ENCODE measurements at regions not wholly inside any gene's neighbourhood (a gene's known extent, or its start where the extent isn't known, plus 50 kb on each side); places are given as distances from the start of the nearest gene placed in this dataset.

DNA sequence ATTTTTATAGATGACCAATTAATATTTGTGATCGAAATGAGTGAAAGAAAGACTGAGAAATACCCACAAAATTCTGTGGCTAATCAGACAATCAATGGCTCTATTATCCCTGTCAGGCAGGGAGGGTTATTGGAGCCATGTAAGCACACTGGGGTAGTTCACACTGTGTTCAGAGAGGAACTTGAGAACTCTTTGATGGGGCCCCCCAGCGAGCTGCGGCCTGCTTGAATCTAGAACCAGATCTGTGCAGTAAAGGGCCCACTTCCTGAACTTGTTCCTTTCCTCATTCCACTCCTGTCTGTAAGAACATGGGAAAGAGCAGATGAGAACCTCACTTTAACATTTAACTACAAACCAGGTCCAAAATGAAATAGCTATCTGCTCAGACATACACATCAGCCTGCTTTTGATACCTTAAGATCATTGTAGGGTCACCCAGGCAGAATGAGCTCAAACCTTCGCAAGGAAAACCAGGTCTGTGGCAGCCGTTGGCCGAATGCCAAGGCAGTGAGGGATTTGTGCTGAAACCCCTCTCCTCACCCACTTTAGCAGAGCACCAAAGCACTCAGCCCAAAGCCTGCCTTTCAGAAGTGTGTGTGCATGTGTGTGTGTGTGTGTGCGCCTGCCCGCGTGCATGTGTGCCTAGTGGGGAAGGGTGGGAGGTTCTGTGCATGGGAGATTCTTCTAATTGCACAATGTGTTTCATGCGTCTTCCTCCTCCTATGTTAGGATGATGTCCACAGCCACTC, 365.6 kb upstream of the MGMT start:
- WGBS: 82% methylated on average over 10 of the region's 10 CpGs

DNA sequence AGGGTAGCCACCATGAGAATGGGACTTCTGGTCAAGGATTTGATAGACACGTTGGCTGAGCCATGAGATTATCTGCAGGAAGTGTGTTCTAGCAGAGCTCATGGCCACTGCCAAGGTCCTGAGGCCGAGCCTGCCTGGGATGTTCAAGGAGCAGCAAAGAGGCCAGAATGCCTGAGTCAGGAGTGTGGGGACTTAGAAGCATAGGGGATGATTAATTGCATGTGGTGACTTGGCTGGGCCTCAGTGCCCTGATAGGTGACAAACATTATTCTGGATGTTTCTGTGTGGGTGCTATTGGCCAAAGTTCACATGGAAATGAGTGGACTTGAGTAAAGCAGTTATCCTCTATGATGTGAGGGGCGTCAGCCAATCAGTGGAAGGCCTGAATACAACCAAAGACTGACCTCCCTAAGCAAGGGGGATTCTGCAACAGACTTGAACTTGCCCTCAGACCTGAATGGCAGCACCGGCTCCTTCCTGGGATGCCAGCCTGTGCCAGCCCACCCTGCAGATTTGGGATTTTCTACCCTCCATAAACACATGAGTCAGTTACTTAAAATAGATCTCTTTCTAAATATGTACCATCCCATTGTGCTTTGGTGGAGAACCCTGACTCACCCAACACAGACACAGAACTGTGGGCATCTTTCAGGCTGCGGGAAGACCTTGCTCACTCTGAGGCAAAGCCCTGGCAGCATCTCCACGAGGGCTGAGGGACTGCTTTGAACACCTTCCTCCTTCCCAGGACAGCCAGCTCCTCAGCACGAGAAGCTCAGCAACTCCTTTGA, 363.9 kb upstream of the MGMT start:
- no peak for DNase-seq (ENCODE audit: low spot score)
- WGBS: 84% methylated on average over 7 of the region's 7 CpGs
- Histone ChIP-seq H3K36me3 (ENCODE audit: control insufficient read depth in 4 of 4, insufficient read depth in 3 of 4, low read depth in 1 of 4, low read length in 3 of 4) (no peaks in the 10 kb centered on the region), H3K4me3 (ENCODE audit: low read depth in 1 of 3, low read length in 3 of 3) (no peak overlapping the region), H3K27ac (ENCODE audit: low read depth in 1 of 2, low read length in 2 of 2) (no peak overlapping the region), H3K4me1 (ENCODE audit: control insufficient read depth in 4 of 4, insufficient read depth in 4 of 4, low read length in 3 of 4) (no peaks in the 10 kb centered on the region), H3K27me3 (ENCODE audit: control insufficient read depth in 4 of 4, insufficient read depth in 4 of 4, low read length in 3 of 4) (no peaks in the 10 kb centered on the region), H3K9ac (ENCODE audit: low read depth in 1 of 2, low read length in 2 of 2) (no peak overlapping the region), H3K9me3 (ENCODE audit: control insufficient read depth in 4 of 4, low read length in 3 of 4) (no peaks in the 10 kb centered on the region)
- TF ChIP-seq FOXA2 (IDR thresholded peaks at IDR 0.05): no peak
- no peak for TF ChIP-seq GABPA (IDR thresholded peaks at IDR 0.05 in 1 of 2, conservative IDR thresholded peaks at IDR 0.05 in 1 of 2)
- TF ChIP-seq TAF1 (conservative IDR thresholded peaks at IDR 0.05): no peak

More for the DNA sequence above, 365.6 kb upstream of the MGMT start:
- H3K9ac ChIP-seq (ENCODE audit: low read depth in 1 of 2, low read length in 2 of 2): no peak overlapping the region
- TF ChIP-seq, protein P1, sequence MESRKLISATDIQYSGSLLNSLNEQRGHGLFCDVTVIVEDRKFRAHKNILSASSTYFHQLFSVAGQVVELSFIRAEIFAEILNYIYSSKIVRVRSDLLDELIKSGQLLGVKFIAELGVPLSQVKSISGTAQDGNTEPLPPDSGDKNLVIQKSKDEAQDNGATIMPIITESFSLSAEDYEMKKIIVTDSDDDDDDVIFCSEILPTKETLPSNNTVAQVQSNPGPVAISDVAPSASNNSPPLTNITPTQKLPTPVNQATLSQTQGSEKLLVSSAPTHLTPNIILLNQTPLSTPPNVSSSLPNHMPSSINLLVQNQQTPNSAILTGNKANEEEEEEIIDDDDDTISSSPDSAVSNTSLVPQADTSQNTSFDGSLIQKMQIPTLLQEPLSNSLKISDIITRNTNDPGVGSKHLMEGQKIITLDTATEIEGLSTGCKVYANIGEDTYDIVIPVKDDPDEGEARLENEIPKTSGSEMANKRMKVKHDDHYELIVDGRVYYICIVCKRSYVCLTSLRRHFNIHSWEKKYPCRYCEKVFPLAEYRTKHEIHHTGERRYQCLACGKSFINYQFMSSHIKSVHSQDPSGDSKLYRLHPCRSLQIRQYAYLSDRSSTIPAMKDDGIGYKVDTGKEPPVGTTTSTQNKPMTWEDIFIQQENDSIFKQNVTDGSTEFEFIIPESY (IDR thresholded peaks at IDR 0.05): no peak
- TF ChIP-seq FOXA2 (IDR thresholded peaks at IDR 0.05): no peak
- no peak for TF ChIP-seq YY1 (IDR thresholded peaks at IDR 0.05)
- no peak for TF ChIP-seq FOXA1 (IDR thresholded peaks at IDR 0.05)
- no peak for TF ChIP-seq JUND (IDR thresholded peaks at IDR 0.05)
- TF ChIP-seq HNF4G (IDR thresholded peaks at IDR 0.05): no peak
- no peak for TF ChIP-seq SP1 (IDR thresholded peaks at IDR 0.05)
- TF ChIP-seq RAD21 (IDR thresholded peaks at IDR 0.05): no peak
- H3K27ac ChIP-seq (ENCODE audit: low read depth in 1 of 2, low read length in 2 of 2): no peak overlapping the region
- H3K4me1 ChIP-seq (ENCODE audit: control insufficient read depth in 4 of 4, insufficient read depth in 4 of 4, low read length in 3 of 4): peaks cover 2 to 10% (median 8%) of the 10 kb centered on the region in 4 donors
- no peak overlapping the region for H3K4me3 ChIP-seq (ENCODE audit: low read depth in 1 of 3, low read length in 3 of 3)
- H3K27me3 ChIP-seq (ENCODE audit: control insufficient read depth in 4 of 4, insufficient read depth in 4 of 4, low read length in 3 of 4): no peaks in the 10 kb centered on the region
- no peaks in the 10 kb centered on the region for H3K36me3 ChIP-seq (ENCODE audit: control insufficient read depth in 4 of 4, insufficient read depth in 3 of 4, low read depth in 1 of 4, low read length in 3 of 4)
- H3K9me3 ChIP-seq (ENCODE audit: control insufficient read depth in 4 of 4, low read length in 3 of 4): no peaks in the 10 kb centered on the region
- no peak for DNase-seq (ENCODE audit: low spot score)

DNA sequence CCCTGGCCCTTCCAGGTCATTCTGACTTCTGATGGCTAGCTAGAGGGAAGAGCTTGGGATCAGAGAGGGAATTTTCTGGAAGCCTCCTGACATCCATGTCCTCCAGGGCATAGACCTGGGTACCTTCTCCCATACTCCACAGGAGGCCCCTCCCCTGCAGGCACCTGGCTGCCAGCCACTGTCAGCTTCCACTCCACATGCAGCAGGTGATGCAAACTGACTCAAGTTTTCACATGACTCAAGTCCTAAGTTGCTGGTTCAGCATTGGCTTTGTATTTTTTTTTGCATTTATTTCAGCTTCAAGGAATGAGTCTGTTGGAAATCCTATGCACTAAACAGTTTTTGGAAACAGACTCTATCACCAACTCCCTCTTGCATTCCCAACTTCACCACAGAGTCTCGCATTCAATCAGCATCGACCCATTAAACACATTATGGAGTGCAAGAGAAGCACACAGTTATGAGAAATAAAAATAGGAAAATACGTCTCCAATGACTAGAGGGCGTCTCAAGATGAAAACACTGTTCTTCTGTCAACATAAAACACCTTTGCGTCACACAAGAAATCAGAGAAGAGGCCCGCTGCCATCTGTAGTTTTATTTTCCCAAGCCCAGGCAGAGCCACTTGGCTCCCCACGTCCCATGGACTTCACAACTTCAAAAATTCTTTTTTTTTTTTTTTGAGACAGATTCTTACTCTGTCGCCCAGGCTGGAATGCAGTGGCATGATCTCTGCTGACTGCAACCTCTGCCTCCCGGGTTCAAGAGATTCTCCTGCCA, 362.6 kb upstream of the MGMT start:
- no peaks in the 10 kb centered on the region for H3K9me3 ChIP-seq (ENCODE audit: control insufficient read depth in 4 of 4, low read length in 3 of 4)
- WGBS: 79% methylated on average over 9 of the region's 9 CpGs
- no peak for DNase-seq (ENCODE audit: low spot score)

More for the DNA sequence above, 362.6 kb upstream of the MGMT start:
- H3K27ac ChIP-seq (ENCODE audit: low read depth in 1 of 2, low read length in 2 of 2): no peak overlapping the region
- H3K27me3 ChIP-seq (ENCODE audit: control insufficient read depth in 4 of 4, insufficient read depth in 4 of 4, low read length in 3 of 4): no peaks in the 10 kb centered on the region
- H3K4me3 ChIP-seq (ENCODE audit: low read depth in 1 of 3, low read length in 3 of 3): no peak overlapping the region
- H3K36me3 ChIP-seq (ENCODE audit: control insufficient read depth in 4 of 4, insufficient read depth in 3 of 4, low read depth in 1 of 4, low read length in 3 of 4): no peaks in the 10 kb centered on the region
- TF ChIP-seq HNF4A (conservative IDR thresholded peaks at IDR 0.05): no peak
- no peak for TF ChIP-seq YY1 (IDR thresholded peaks at IDR 0.05)
- TF ChIP-seq RXRA (IDR thresholded peaks at IDR 0.05): no peak
- no peak for TF ChIP-seq GABPA (IDR thresholded peaks at IDR 0.05 in 1 of 2, conservative IDR thresholded peaks at IDR 0.05 in 1 of 2)
- no peak for TF ChIP-seq JUND (IDR thresholded peaks at IDR 0.05)
- no peak for TF ChIP-seq RAD21 (IDR thresholded peaks at IDR 0.05)
- no peak for TF ChIP-seq FOXA1 (IDR thresholded peaks at IDR 0.05)
- TF ChIP-seq, protein P2, sequence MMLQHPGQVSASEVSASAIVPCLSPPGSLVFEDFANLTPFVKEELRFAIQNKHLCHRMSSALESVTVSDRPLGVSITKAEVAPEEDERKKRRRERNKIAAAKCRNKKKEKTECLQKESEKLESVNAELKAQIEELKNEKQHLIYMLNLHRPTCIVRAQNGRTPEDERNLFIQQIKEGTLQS (IDR thresholded peaks at IDR 0.05): no peak
- H3K4me1 ChIP-seq (ENCODE audit: control insufficient read depth in 4 of 4, insufficient read depth in 4 of 4, low read length in 3 of 4): no peaks in the 10 kb centered on the region
- no peak overlapping the region for H3K9ac ChIP-seq (ENCODE audit: low read depth in 1 of 2, low read length in 2 of 2)

Data from liver (tissue), 7 donors.